SK-N-SH (cell line): ENCODE measurements at regions not wholly inside any gene's neighbourhood (a gene's known extent, or its start where the extent isn't known, plus 50 kb on each side); places are given as distances from the start of the nearest gene placed in this dataset.

Source experiments
- CTCF ChIA-PET: fragments of 300-600, 350-600 bp; formaldehyde crosslinking; extraction: SDS; loops from one replicate; lab custom pipeline; 2021; lab: Yijun Ruan, JAX
- POLR2A ChIA-PET: fragments of 350-600 bp; sonication (Branson Sonifier 250); formaldehyde crosslinking; extraction: SDS; loops from one replicate; lab custom pipeline; 2020; ENCODE audit warnings: antibody characterized with exemption, inconsistent platforms; lab: Yijun Ruan, JAX
- DNase-seq: peaks from one replicate; pipeline ENCODE4 v3.0.0; 2012
- H2AFZ ChIP-seq: fragments of 200-600 bp; sonication (generic); 2 replicates; pipeline ENCODE4 v1.8.1; 2016; ENCODE audit warnings: antibody characterized with exemption, mild to moderate bottlenecking, low read depth
- H3F3A ChIP-seq: fragments of 200-600 bp; sonication (generic); replicated peaks from 2 replicates; pipeline ENCODE3; 2016; ENCODE audit warnings: antibody characterized with exemption, mild to moderate bottlenecking; ENCODE audit not compliant: insufficient read depth
- H3K27ac ChIP-seq, 2 experiments: fragments of 200-500 bp in 1 of 2; fragments of 200-600 bp in 1 of 2; sonication (Bioruptor generic) in 1 of 2; sonication (generic), shearing (Covaris generic) in 1 of 2; 2 replicates each; pipeline versions ENCODE4 v1.5.1 to v1.6.1; 2014 to 2016; ENCODE audit warnings: low read depth in 2 of 2, inconsistent platforms in 1 of 2, low read length in 1 of 2, mild to moderate bottlenecking in 1 of 2, mixed read lengths in 1 of 2
- H3K27me3 ChIP-seq: fragments of 200-600 bp; sonication (generic), shearing (Covaris generic); 2 replicates; pipeline ENCODE4 v1.6.1; 2016; ENCODE audit warnings: mixed run types; ENCODE audit not compliant: insufficient read depth
- H3K36me3 ChIP-seq, 2 experiments: fragments of 200-500 bp in 1 of 2; fragments of 200-600 bp in 1 of 2; sonication (Bioruptor generic) in 1 of 2; sonication (generic) in 1 of 2; replicated peaks in 1 of 2; 2 replicates each; pipeline versions ENCODE3 to v1.5.1; 2014 to 2016; ENCODE audit warnings: low read length in 1 of 2, mild to moderate bottlenecking in 1 of 2; ENCODE audit not compliant: insufficient read depth in 2 of 2, control insufficient read depth in 1 of 2
- H3K4me1 ChIP-seq, 2 experiments: fragments of 200-500 bp in 1 of 2; fragments of 200-600 bp in 1 of 2; sonication (Bioruptor generic) in 1 of 2; sonication (generic), shearing (Covaris generic) in 1 of 2; 2 replicates each; pipeline versions ENCODE4 v1.5.1 to v1.6.1; 2014 to 2016; ENCODE audit warnings: low read depth in 1 of 2, low read length in 1 of 2, mixed run types in 1 of 2; ENCODE audit not compliant: insufficient read depth in 2 of 2, control insufficient read depth in 1 of 2
- H3K4me2 ChIP-seq: fragments of 200-600 bp; sonication (generic), shearing (Covaris generic); 2 replicates; pipeline ENCODE4 v1.6.1; 2017; ENCODE audit warnings: mixed run types
- H3K4me3 ChIP-seq, 2 experiments: fragments of 200-500 bp in 1 of 2; fragments of 200-600 bp in 1 of 2; sonication (Bioruptor generic) in 1 of 2; sonication (generic), shearing (Covaris generic) in 1 of 2; 2 replicates each; pipeline versions ENCODE4 v1.5.1 to v1.8.1; 2014 to 2016; ENCODE audit warnings: low read depth in 2 of 2, inconsistent platforms in 1 of 2, low read length in 1 of 2, mild to moderate bottlenecking in 1 of 2, mixed read lengths in 1 of 2, moderate library complexity in 1 of 2
- H3K79me2 ChIP-seq: fragments of 200-600 bp; sonication (generic); 2 replicates; pipeline ENCODE4 v1.8.1; 2017; ENCODE audit warnings: mild to moderate bottlenecking; ENCODE audit not compliant: insufficient read depth
- H3K9ac ChIP-seq: fragments of 200-600 bp; sonication (generic); 2 replicates; pipeline ENCODE4 v1.6.1; 2017; ENCODE audit warnings: mixed run types
- H3K9me2 ChIP-seq: fragments of 200-600 bp; sonication (generic); 2 replicates; pipeline ENCODE4 v1.6.1; 2017; ENCODE audit warnings: mixed run types
- H3K9me3 ChIP-seq: fragments of 200-600 bp; sonication (generic); 2 replicates; pipeline ENCODE4 v1.6.1; 2017; ENCODE audit warnings: mixed run types, mild to moderate bottlenecking, moderate library complexity
- H4K20me1 ChIP-seq: fragments of 200-600 bp; sonication (generic); 2 replicates; pipeline ENCODE4 v1.6.1; 2017; ENCODE audit warnings: mild to moderate bottlenecking, mixed run types; ENCODE audit not compliant: insufficient read depth
- ELF1 ChIP-seq: IDR thresholded peaks from 2 replicates; pipeline ENCODE4 v1.4.0; 2012
- EP300 ChIP-seq, 2 experiments: IDR thresholded peaks; 2 replicates each; pipeline versions ENCODE4 v1.4.0 to v1.6.1; 2012; ENCODE audit warnings: borderline replicate concordance in 1 of 2, low read depth in 1 of 2, low read length in 1 of 2
- EZH2phosphoT487 ChIP-seq: fragments of 200-600 bp; sonication (generic); IDR thresholded peaks from 2 replicates; pipeline ENCODE4 v1.6.1; 2017; ENCODE audit warnings: low read depth, mixed run types, mild to moderate bottlenecking, antibody characterized with exemption, moderate library complexity, borderline replicate concordance
- FOSL2 ChIP-seq: IDR thresholded peaks from 2 replicates; pipeline ENCODE4 v1.4.0; 2012; ENCODE audit warnings: low read depth, mild to moderate bottlenecking, moderate library complexity, borderline replicate concordance
- GABPA ChIP-seq: IDR thresholded peaks from 2 replicates; pipeline ENCODE4 v1.4.0; 2012; ENCODE audit warnings: low read depth, mild to moderate bottlenecking
- JUND ChIP-seq: IDR thresholded peaks from 2 replicates; pipeline ENCODE4 v1.4.0; 2012
- MXI1 ChIP-seq: IDR thresholded peaks from 2 replicates; pipeline ENCODE4 v1.6.1; 2012; ENCODE audit warnings: mild to moderate bottlenecking, low read depth, low read length, improper control_type of control experiment
- NFIC ChIP-seq: IDR thresholded peaks from 2 replicates; pipeline ENCODE4 v1.4.0; 2012; ENCODE audit warnings: borderline replicate concordance
- NRF1 ChIP-seq: IDR thresholded peaks from 2 replicates; pipeline ENCODE4 v1.6.1; 2012; ENCODE audit warnings: low read depth, mild to moderate bottlenecking, low read length
- POLR2AphosphoS5 ChIP-seq: IDR thresholded peaks from 2 replicates; pipeline ENCODE4 v1.6.1; 2012; ENCODE audit warnings: low read depth, low read length
- RAD21 ChIP-seq: IDR thresholded peaks from 2 replicates; pipeline ENCODE4 v1.6.1; 2012; ENCODE audit warnings: mild to moderate bottlenecking, low read length
- RCOR1 ChIP-seq: fragments of 150-350 bp; IDR thresholded peaks from 2 replicates; pipeline ENCODE4 v1.6.1; 2017; ENCODE audit warnings: antibody characterized with exemption, low read length
- RXRA ChIP-seq: IDR thresholded peaks from 2 replicates; pipeline ENCODE4 v1.4.0; 2012; ENCODE audit warnings: low read depth, mild to moderate bottlenecking, borderline replicate concordance
- TAF1 ChIP-seq: IDR thresholded peaks from 2 replicates; pipeline ENCODE4 v1.6.1; 2012; ENCODE audit warnings: low read depth, mild to moderate bottlenecking, low read length, moderate library complexity, borderline replicate concordance
- YY1 ChIP-seq: IDR thresholded peaks from 2 replicates; pipeline ENCODE4 v1.4.0; 2012; ENCODE audit warnings: low read depth, mild to moderate bottlenecking
- WGBS: methylation state at CpG from one replicate; pipeline ENCODE4 v1.1.6; 2017; ENCODE audit warnings: low lambda C conversion rate; 5-methylcytosine and 5-hydroxymethylcytosine counted together
- TF ChIP-seq, protein P1 (sequence below): fragments of 150-350 bp; IDR thresholded peaks from 2 replicates; pipeline ENCODE4 v1.6.1; 2016; ENCODE audit warnings: mild to moderate bottlenecking, low read depth, low read length
- TF ChIP-seq, protein P2 (sequence below): fragments of 150-350 bp; IDR thresholded peaks from 2 replicates; pipeline ENCODE4 v1.6.1; 2017; ENCODE audit warnings: antibody characterized with exemption, low read length, low read depth, borderline replicate concordance
- TF ChIP-seq, protein P3 (sequence below): IDR thresholded peaks from 2 replicates; pipeline ENCODE4 v1.4.0; 2012; ENCODE audit warnings: low read depth, borderline replicate concordance
- TF ChIP-seq, protein P4 (sequence below): IDR thresholded peaks from 2 replicates; pipeline ENCODE4 v1.4.0; 2012; ENCODE audit warnings: low read depth, borderline replicate concordance
- TF ChIP-seq, protein P5 (sequence below): fragments of 200-600 bp; sonication (generic); IDR thresholded peaks from 2 replicates; pipeline ENCODE4 v1.6.1; 2017; ENCODE audit warnings: antibody characterized with exemption, mild to moderate bottlenecking, moderate library complexity

DNA sequence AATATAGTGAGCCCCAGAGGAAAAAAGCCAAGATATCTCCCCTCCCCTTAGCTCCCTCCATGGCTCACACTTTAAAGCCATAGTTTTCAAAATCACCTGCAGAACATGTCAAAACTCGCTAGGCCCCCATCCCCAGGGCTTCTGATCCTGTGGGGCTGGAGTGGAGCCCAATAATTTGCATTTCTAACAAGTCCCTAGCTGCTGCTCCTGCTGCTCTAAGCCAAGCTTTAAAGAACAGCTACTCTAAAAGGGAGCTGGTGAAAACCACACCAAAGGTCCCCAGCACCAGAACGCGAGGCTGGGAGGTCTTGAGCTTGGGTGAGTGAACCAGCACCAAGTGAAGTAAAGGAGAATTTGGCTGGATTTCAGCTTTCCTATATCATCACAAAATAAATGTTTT is 237.1 kb downstream of the ZNF674 start:
- CTCF ChIA-PET = no interaction called here
- 38% methylated on average over 3 of the region's 3 CpGs for WGBS

DNA sequence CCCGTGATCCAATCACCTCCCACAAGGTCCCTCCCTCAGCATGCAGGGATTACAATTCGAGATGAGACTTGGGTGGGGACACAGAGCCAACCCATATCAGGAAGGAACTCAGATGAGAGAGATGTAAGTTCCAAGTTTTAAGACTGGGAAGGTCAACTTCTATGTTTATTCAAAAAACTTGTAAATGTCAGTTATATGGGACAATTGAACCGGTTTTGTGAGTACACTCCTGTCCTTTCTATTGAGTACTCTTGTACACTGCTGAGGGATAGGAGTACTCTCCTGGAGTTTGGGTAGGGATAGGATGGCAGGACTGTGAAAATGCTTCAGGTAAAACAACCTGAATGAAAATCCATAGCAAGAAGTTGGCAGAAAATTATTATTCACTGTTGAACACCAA is 239.1 kb downstream of the ZNF674 start:
- Histone ChIP-seq H3K27me3 (no peaks in the 10 kb centered on the region), H3F3A (no peaks in the 10 kb centered on the region), H3K9me2 (no peaks in the 10 kb centered on the region), H3K4me3 (no peak overlapping the region), H3K4me2 (no peak overlapping the region), H3K4me1 (no peaks in the 10 kb centered on the region; a peak in 1 of 4 replicates), H3K9me3 (peaks cover 12% of the 10 kb centered on the region; the same call in 1 of the 2 replicates), H3K9ac (no peak overlapping the region), H4K20me1 (no peaks in the 10 kb centered on the region), H3K36me3 (no peaks in the 10 kb centered on the region), H3K27ac (no peak overlapping the region), H3K79me2 (no peaks in the 10 kb centered on the region), H2AFZ (no peak overlapping the region)
- 4% methylated on average over 3 of the region's 3 CpGs for WGBS
- ChIA-PET POLR2A (no interaction called here), CTCF (no interaction called here)
- no peak for DNase-seq
- TF ChIP-seq YY1 (no peak), TAF1 (no peak), JUND (no peak), POLR2AphosphoS5 (no peak), ELF1 (no peak), MXI1 (no peak), NFIC (no peak)
- TF ChIP-seq, protein P1, sequence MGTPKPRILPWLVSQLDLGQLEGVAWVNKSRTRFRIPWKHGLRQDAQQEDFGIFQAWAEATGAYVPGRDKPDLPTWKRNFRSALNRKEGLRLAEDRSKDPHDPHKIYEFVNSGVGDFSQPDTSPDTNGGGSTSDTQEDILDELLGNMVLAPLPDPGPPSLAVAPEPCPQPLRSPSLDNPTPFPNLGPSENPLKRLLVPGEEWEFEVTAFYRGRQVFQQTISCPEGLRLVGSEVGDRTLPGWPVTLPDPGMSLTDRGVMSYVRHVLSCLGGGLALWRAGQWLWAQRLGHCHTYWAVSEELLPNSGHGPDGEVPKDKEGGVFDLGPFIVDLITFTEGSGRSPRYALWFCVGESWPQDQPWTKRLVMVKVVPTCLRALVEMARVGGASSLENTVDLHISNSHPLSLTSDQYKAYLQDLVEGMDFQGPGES = no peak
- TF ChIP-seq, protein P2, sequence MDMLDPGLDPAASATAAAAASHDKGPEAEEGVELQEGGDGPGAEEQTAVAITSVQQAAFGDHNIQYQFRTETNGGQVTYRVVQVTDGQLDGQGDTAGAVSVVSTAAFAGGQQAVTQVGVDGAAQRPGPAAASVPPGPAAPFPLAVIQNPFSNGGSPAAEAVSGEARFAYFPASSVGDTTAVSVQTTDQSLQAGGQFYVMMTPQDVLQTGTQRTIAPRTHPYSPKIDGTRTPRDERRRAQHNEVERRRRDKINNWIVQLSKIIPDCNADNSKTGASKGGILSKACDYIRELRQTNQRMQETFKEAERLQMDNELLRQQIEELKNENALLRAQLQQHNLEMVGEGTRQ = no peak
- TF ChIP-seq, protein P3, sequence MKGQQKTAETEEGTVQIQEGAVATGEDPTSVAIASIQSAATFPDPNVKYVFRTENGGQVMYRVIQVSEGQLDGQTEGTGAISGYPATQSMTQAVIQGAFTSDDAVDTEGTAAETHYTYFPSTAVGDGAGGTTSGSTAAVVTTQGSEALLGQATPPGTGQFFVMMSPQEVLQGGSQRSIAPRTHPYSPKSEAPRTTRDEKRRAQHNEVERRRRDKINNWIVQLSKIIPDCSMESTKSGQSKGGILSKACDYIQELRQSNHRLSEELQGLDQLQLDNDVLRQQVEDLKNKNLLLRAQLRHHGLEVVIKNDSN = no peak
- TF ChIP-seq, protein P4, sequence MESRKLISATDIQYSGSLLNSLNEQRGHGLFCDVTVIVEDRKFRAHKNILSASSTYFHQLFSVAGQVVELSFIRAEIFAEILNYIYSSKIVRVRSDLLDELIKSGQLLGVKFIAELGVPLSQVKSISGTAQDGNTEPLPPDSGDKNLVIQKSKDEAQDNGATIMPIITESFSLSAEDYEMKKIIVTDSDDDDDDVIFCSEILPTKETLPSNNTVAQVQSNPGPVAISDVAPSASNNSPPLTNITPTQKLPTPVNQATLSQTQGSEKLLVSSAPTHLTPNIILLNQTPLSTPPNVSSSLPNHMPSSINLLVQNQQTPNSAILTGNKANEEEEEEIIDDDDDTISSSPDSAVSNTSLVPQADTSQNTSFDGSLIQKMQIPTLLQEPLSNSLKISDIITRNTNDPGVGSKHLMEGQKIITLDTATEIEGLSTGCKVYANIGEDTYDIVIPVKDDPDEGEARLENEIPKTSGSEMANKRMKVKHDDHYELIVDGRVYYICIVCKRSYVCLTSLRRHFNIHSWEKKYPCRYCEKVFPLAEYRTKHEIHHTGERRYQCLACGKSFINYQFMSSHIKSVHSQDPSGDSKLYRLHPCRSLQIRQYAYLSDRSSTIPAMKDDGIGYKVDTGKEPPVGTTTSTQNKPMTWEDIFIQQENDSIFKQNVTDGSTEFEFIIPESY = no peak
- TF ChIP-seq, protein P5, sequence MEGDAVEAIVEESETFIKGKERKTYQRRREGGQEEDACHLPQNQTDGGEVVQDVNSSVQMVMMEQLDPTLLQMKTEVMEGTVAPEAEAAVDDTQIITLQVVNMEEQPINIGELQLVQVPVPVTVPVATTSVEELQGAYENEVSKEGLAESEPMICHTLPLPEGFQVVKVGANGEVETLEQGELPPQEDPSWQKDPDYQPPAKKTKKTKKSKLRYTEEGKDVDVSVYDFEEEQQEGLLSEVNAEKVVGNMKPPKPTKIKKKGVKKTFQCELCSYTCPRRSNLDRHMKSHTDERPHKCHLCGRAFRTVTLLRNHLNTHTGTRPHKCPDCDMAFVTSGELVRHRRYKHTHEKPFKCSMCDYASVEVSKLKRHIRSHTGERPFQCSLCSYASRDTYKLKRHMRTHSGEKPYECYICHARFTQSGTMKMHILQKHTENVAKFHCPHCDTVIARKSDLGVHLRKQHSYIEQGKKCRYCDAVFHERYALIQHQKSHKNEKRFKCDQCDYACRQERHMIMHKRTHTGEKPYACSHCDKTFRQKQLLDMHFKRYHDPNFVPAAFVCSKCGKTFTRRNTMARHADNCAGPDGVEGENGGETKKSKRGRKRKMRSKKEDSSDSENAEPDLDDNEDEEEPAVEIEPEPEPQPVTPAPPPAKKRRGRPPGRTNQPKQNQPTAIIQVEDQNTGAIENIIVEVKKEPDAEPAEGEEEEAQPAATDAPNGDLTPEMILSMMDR = no peak

More for the DNA sequence above, 237.1 kb downstream of the ZNF674 start:
- Histone ChIP-seq H3K27me3 (no peaks in the 10 kb centered on the region), H3K9me2 (no peaks in the 10 kb centered on the region), H3K9me3 (peaks cover 12% of the 10 kb centered on the region; the same call in 1 of the 2 replicates), H3F3A (no peaks in the 10 kb centered on the region), H3K4me1 (peaks cover 0 to 4% of the 10 kb centered on the region in 2 experiments; a peak in 1 of 4 replicates), H4K20me1 (no peaks in the 10 kb centered on the region), H3K36me3 (no peaks in the 10 kb centered on the region), H3K27ac (no peak overlapping the region), H3K79me2 (no peaks in the 10 kb centered on the region), H3K4me3 (no peak overlapping the region), H2AFZ (no peak overlapping the region), H3K9ac (no peak overlapping the region), H3K4me2 (no peak overlapping the region)
- TF ChIP-seq POLR2AphosphoS5 (no peak), RCOR1 (no peak), NFIC (no peak), TAF1 (no peak), EZH2phosphoT487 (no peak), FOSL2 (no peak), NRF1 (no peak), EP300 (IDR thresholded peaks at IDR 0.05; ENCODE audit: borderline replicate concordance in 1 of 2, low read depth in 1 of 2, low read length in 1 of 2) (no peak), RAD21 (no peak), MXI1 (no peak), RXRA (no peak), GABPA (no peak)
- TF ChIP-seq, protein P2 = no peak
- TF ChIP-seq, protein P1 = no peak
- DNase-seq = no peak
- POLR2A ChIA-PET = no interaction called here
